ENCODE measurements at regions not wholly inside any gene's neighbourhood (a gene's known extent, or its start where the extent isn't known, plus 50 kb on each side); places are given as distances from the start of the nearest gene placed in this dataset.
A peak's percentile ranks its signal among the peaks of the same experiment; 100 is the strongest.

- no peaks in the 10 kb centered on the region for H3K9me3 ChIP-seq (ENCODE audit: control insufficient read depth in 2 of 2, insufficient read depth in 1 of 2, low read length in 1 of 2)
- no peaks in the 10 kb centered on the region for H3K36me3 ChIP-seq (ENCODE audit: control insufficient read depth in 2 of 2, insufficient read depth in 2 of 2, low read length in 1 of 2)
- 73% methylated on average over 4 of the region's 4 CpGs for WGBS
- H3K27ac ChIP-seq (ENCODE audit: low read depth in 1 of 2, low read length in 1 of 2), result no peak overlapping the region
- no peaks in the 10 kb centered on the region for H3K4me1 ChIP-seq (ENCODE audit: control insufficient read depth in 2 of 2, insufficient read depth in 2 of 2, low read length in 2 of 2)
- H3K4me3 ChIP-seq (ENCODE audit: low read length in 2 of 2), result no peak overlapping the region
- peak in 2 of 9 donors; percentile 0 to 8 for DNase-seq (ENCODE audit: low read depth in 6 of 9, low spot score in 9 of 9)
- no peaks in the 10 kb centered on the region for H3K27me3 ChIP-seq (ENCODE audit: control insufficient read depth in 2 of 2, insufficient read depth in 1 of 2, low read length in 1 of 2)
Observed at GRCh38 chr2:193963472-193964119, 1693.4 kb upstream of the SLC39A10 start.

DNA sequence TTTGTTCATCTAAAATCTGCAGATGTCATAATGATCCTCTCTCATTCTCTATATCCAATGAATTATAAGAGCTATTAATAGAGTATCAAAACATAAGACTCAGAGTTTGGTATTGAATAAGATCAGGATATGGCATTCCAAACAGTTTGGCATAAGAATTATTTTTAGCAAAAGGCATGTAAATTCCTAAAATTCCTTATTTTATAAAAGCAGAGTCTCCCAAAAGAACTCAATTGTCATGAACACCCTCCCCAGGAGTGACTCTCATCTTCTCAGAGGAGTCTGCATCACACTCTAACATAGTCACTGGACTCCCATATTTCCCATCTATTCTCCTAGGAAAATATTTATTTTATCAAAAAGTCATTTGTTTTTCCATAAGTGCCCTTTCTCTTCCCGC, 1710.2 kb upstream of the SLC39A10 start:
- H3K27me3 ChIP-seq (ENCODE audit: control insufficient read depth in 2 of 2, insufficient read depth in 1 of 2, low read length in 1 of 2), result no peaks in the 10 kb centered on the region
- H3K27ac ChIP-seq (ENCODE audit: low read depth in 1 of 2, low read length in 1 of 2), result no peak overlapping the region
- no peak for DNase-seq (ENCODE audit: low read depth in 6 of 9, low spot score in 9 of 9)
- no peaks in the 10 kb centered on the region for H3K4me1 ChIP-seq (ENCODE audit: control insufficient read depth in 2 of 2, insufficient read depth in 2 of 2, low read length in 2 of 2)
- no peaks in the 10 kb centered on the region for H3K36me3 ChIP-seq (ENCODE audit: control insufficient read depth in 2 of 2, insufficient read depth in 2 of 2, low read length in 1 of 2)
- WGBS, result 88% methylated on average over 1 of the region's 1 CpG
- H3K9me3 ChIP-seq (ENCODE audit: control insufficient read depth in 2 of 2, insufficient read depth in 1 of 2, low read length in 1 of 2), result no peaks in the 10 kb centered on the region
- no peak overlapping the region for H3K4me3 ChIP-seq (ENCODE audit: low read length in 2 of 2)

GRCh38 chr2:193943406-193943960, 1713.5 kb upstream of the SLC39A10 start:
- Histone ChIP-seq H3K27ac (ENCODE audit: low read depth in 1 of 2, low read length in 1 of 2) (no peak overlapping the region), H3K4me1 (ENCODE audit: control insufficient read depth in 2 of 2, insufficient read depth in 2 of 2, low read length in 2 of 2) (no peaks in the 10 kb centered on the region), H3K36me3 (ENCODE audit: control insufficient read depth in 2 of 2, insufficient read depth in 2 of 2, low read length in 1 of 2) (no peaks in the 10 kb centered on the region), H3K9me3 (ENCODE audit: control insufficient read depth in 2 of 2, insufficient read depth in 1 of 2, low read length in 1 of 2) (no peaks in the 10 kb centered on the region), H3K27me3 (ENCODE audit: control insufficient read depth in 2 of 2, insufficient read depth in 1 of 2, low read length in 1 of 2) (no peaks in the 10 kb centered on the region), H3K4me3 (ENCODE audit: low read length in 2 of 2) (no peak overlapping the region)
- 92% methylated on average over 4 of the region's 4 CpGs for WGBS
- DNase-seq (ENCODE audit: low read depth in 6 of 9, low spot score in 9 of 9), result no peak

- Histone ChIP-seq H3K27me3 (ENCODE audit: control insufficient read depth in 2 of 2, insufficient read depth in 1 of 2, low read length in 1 of 2) (no peaks in the 10 kb centered on the region), H3K27ac (ENCODE audit: low read depth in 1 of 2, low read length in 1 of 2) (no peak overlapping the region), H3K4me3 (ENCODE audit: low read length in 2 of 2) (no peak overlapping the region), H3K4me1 (ENCODE audit: control insufficient read depth in 2 of 2, insufficient read depth in 2 of 2, low read length in 2 of 2) (no peaks in the 10 kb centered on the region), H3K36me3 (ENCODE audit: control insufficient read depth in 2 of 2, insufficient read depth in 2 of 2, low read length in 1 of 2) (no peaks in the 10 kb centered on the region), H3K9me3 (ENCODE audit: control insufficient read depth in 2 of 2, insufficient read depth in 1 of 2, low read length in 1 of 2) (no peaks in the 10 kb centered on the region)
- WGBS, result 98% methylated on average over 3 of the region's 3 CpGs
- DNase-seq (ENCODE audit: low read depth in 6 of 9, low spot score in 9 of 9), result no peak
Observed at GRCh38 chr2:193935114-193935513, 1721.9 kb upstream of the SLC39A10 start.

DNA sequence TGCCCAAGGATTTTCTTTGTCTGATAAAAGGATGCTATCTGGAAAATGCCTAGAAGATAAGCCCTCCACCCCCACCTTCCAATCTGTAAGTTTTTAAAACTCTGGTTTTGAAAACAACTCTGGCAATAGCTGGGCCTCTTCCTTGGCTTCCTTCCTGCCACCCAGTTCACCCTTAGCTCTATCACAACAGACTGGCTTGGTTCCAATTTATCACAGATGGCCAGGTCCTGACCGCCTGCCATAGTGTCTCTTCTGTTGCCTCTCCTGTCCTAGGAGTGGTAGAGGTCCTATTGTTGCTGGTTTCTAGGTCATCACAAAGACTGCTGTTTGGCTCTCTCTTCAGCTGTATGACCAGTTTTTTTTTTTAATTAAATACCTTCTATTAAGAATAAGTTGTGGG, 1727.9 kb upstream of the SLC39A10 start:
- Histone ChIP-seq H3K36me3 (ENCODE audit: control insufficient read depth in 2 of 2, insufficient read depth in 2 of 2, low read length in 1 of 2) (no peaks in the 10 kb centered on the region), H3K4me1 (ENCODE audit: control insufficient read depth in 2 of 2, insufficient read depth in 2 of 2, low read length in 2 of 2) (no peaks in the 10 kb centered on the region), H3K9me3 (ENCODE audit: control insufficient read depth in 2 of 2, insufficient read depth in 1 of 2, low read length in 1 of 2) (no peaks in the 10 kb centered on the region), H3K27ac (ENCODE audit: low read depth in 1 of 2, low read length in 1 of 2) (no peak overlapping the region), H3K4me3 (ENCODE audit: low read length in 2 of 2) (no peak overlapping the region), H3K27me3 (ENCODE audit: control insufficient read depth in 2 of 2, insufficient read depth in 1 of 2, low read length in 1 of 2) (no peaks in the 10 kb centered on the region)
- DNase-seq (ENCODE audit: low read depth in 6 of 9, low spot score in 9 of 9), result no peak
- 84% methylated on average over 1 of the region's 1 CpG for WGBS

DNA sequence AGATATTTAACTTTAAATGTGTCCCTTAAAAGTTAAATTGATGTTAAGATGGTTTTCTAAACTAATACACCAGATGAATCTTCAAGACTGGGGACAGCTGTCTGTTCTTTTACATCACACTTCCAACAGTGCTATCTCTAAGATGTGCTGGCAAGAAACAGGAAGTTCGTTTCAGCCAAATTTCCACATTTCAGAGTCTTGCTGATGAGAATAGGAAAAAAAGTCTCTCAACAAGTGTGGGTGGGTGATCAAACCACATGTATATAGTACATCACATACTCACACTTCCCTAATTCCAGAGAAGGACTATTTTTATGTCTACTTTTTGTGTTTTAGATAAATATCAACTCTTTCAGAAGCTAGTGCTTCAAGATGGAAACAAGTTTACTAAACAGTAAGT, 1712.8 kb upstream of the TMEFF2 start:
- DNase-seq (ENCODE audit: low read depth in 6 of 9, low spot score in 9 of 9), result peak in 1 of 9 donors; percentile 15
- no peaks in the 10 kb centered on the region for H3K27me3 ChIP-seq (ENCODE audit: control insufficient read depth in 2 of 2, insufficient read depth in 1 of 2, low read length in 1 of 2)
- no peak overlapping the region for H3K4me3 ChIP-seq (ENCODE audit: low read length in 2 of 2)
- no peak overlapping the region for H3K27ac ChIP-seq (ENCODE audit: low read depth in 1 of 2, low read length in 1 of 2)
- no peaks in the 10 kb centered on the region for H3K36me3 ChIP-seq (ENCODE audit: control insufficient read depth in 2 of 2, insufficient read depth in 2 of 2, low read length in 1 of 2)
- no peaks in the 10 kb centered on the region for H3K4me1 ChIP-seq (ENCODE audit: control insufficient read depth in 2 of 2, insufficient read depth in 2 of 2, low read length in 2 of 2)
- H3K9me3 ChIP-seq (ENCODE audit: control insufficient read depth in 2 of 2, insufficient read depth in 1 of 2, low read length in 1 of 2), result no peaks in the 10 kb centered on the region
- WGBS, result 3% methylated on average over 1 of the region's 1 CpG

DNA sequence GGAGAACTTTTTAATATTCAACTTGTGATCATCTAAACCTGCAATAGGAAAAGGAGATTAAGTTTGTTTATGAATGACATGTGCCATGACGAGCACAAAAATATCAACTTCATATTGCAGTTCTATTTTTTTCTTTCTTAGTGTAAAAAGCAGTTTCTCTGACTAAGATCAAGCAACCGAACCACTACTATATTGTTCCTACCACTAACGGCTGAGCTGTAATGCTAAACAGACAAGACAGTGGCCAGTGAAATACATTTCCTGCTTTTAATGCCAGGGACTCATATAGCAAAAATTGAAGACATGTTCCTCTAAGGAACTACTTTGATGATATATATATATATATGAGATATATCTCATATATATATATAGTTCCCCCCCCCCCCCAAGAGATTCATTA, 1705.6 kb upstream of the TMEFF2 start:
- whole genome bisulfite sequencing, result 96% methylated on average over 3 of the region's 3 CpGs
- Histone ChIP-seq H3K36me3 (ENCODE audit: control insufficient read depth in 2 of 2, insufficient read depth in 2 of 2, low read length in 1 of 2) (no peaks in the 10 kb centered on the region), H3K9me3 (ENCODE audit: control insufficient read depth in 2 of 2, insufficient read depth in 1 of 2, low read length in 1 of 2) (no peaks in the 10 kb centered on the region), H3K27me3 (ENCODE audit: control insufficient read depth in 2 of 2, insufficient read depth in 1 of 2, low read length in 1 of 2) (no peaks in the 10 kb centered on the region), H3K27ac (ENCODE audit: low read depth in 1 of 2, low read length in 1 of 2) (no peak overlapping the region), H3K4me1 (ENCODE audit: control insufficient read depth in 2 of 2, insufficient read depth in 2 of 2, low read length in 2 of 2) (no peaks in the 10 kb centered on the region), H3K4me3 (ENCODE audit: low read length in 2 of 2) (no peak overlapping the region)
- no peak for DNase-seq (ENCODE audit: low read depth in 6 of 9, low spot score in 9 of 9)

DNA sequence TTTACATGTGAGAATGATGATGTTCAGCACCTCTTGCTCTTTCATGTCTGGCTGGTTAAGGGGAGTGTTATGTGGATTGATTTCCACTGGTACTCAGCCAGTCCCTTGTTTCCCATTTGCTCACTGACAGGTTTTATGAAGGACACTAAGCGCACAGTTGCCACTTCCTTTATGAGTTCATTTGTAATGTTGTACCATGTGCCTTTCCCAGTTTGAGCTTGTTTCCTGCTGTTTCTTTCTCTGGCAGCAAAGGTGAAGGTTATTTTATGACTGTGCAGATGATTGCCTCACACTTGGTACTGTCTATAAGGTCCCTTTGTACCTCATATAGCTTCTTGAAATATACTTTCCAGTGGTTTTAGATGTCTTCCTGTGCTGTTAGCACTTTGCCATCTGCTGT, 1700.5 kb upstream of the TMEFF2 start:
- 93% methylated on average over 1 of the region's 1 CpG for WGBS
- Histone ChIP-seq H3K27me3 (ENCODE audit: control insufficient read depth in 2 of 2, insufficient read depth in 1 of 2, low read length in 1 of 2) (no peaks in the 10 kb centered on the region), H3K36me3 (ENCODE audit: control insufficient read depth in 2 of 2, insufficient read depth in 2 of 2, low read length in 1 of 2) (no peaks in the 10 kb centered on the region), H3K27ac (ENCODE audit: low read depth in 1 of 2, low read length in 1 of 2) (no peak overlapping the region), H3K4me1 (ENCODE audit: control insufficient read depth in 2 of 2, insufficient read depth in 2 of 2, low read length in 2 of 2) (no peaks in the 10 kb centered on the region), H3K4me3 (ENCODE audit: low read length in 2 of 2) (no peak overlapping the region), H3K9me3 (ENCODE audit: control insufficient read depth in 2 of 2, insufficient read depth in 1 of 2, low read length in 1 of 2) (no peaks in the 10 kb centered on the region)
- peak in 1 of 9 donors; percentile 18 for DNase-seq (ENCODE audit: low read depth in 6 of 9, low spot score in 9 of 9)

DNA sequence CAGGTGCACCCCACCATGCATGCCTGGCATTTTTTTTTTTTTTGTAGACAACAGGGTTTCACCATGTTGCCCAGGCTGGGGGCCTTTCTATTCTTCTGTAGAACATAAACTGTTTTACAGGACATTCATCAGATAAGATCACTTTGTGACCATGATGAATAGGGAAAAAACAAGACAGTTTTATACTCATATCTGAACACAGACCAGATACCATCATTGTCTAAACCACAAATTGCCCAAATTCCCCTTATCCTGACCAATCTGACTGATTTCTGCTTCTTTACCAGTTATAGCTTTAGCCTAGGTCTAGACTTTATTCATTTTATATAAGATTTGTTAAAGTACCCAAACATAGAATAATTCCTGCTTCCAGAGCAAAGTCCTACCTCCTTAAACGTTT, 1699.3 kb upstream of the TMEFF2 start:
- no peak for DNase-seq (ENCODE audit: low read depth in 6 of 9, low spot score in 9 of 9)
- WGBS, result 95% methylated on average over 1 of the region's 1 CpG
- H3K9me3 ChIP-seq (ENCODE audit: control insufficient read depth in 2 of 2, insufficient read depth in 1 of 2, low read length in 1 of 2), result no peaks in the 10 kb centered on the region
- H3K27ac ChIP-seq (ENCODE audit: low read depth in 1 of 2, low read length in 1 of 2), result no peak overlapping the region
- H3K36me3 ChIP-seq (ENCODE audit: control insufficient read depth in 2 of 2, insufficient read depth in 2 of 2, low read length in 1 of 2), result no peaks in the 10 kb centered on the region
- no peak overlapping the region for H3K4me3 ChIP-seq (ENCODE audit: low read length in 2 of 2)
- H3K27me3 ChIP-seq (ENCODE audit: control insufficient read depth in 2 of 2, insufficient read depth in 1 of 2, low read length in 1 of 2), result no peaks in the 10 kb centered on the region
- no peaks in the 10 kb centered on the region for H3K4me1 ChIP-seq (ENCODE audit: control insufficient read depth in 2 of 2, insufficient read depth in 2 of 2, low read length in 2 of 2)

All from thymus (tissue), 11 donors.